H1 (cell line): ENCODE measurements at regions not wholly inside any gene's neighbourhood (a gene's known extent, or its start where the extent isn't known, plus 50 kb on each side); places are given as distances from the start of the nearest gene placed in this dataset.

Experiments used
- CTCF ChIA-PET: fragments of 300-600 bp; sonication (Branson Sonifier 250); formaldehyde crosslinking; loops from one replicate; lab custom pipeline; 2021; ENCODE audit not compliant: partially characterized antibody; lab: Charles Lee
- POLR2A ChIA-PET: fragments of 300-600 bp; sonication (Branson Sonifier 250); formaldehyde crosslinking; loops from one replicate; lab custom pipeline; 2021; ENCODE audit warnings: inconsistent platforms; ENCODE audit not compliant: partially characterized antibody; lab: Charles Lee
- DNase-seq, 2 experiments: peaks; one replicate each; pipeline versions ENCODE4 v3.0.0 to v3.0.0-alpha.2; 2010 to 2022; ENCODE audit warnings: low spot score in 2 of 2, low read depth in 1 of 2, mixed read lengths in 1 of 2
- FAIRE-seq: peaks from 2 replicates; lab custom pipeline; 2011; peaks lifted over from hg19 to GRCh38; lab: Jason Lieb, UNC
- H2AFZ ChIP-seq: 2 replicates; pipeline ENCODE4 v1.8.1; 2012; ENCODE audit warnings: low read length, inconsistent platforms
- H2AK5ac ChIP-seq: 2 replicates; pipeline ENCODE4 v1.6.1; 2013; ENCODE audit warnings: low read depth, low read length
- H2BK120ac ChIP-seq: replicated peaks from 2 replicates; pipeline ENCODE3; 2013; ENCODE audit warnings: low read depth, low read length, inconsistent platforms
- H2BK12ac ChIP-seq: 2 replicates; pipeline ENCODE4 v1.6.1; 2013; ENCODE audit warnings: low read depth, low read length
- H2BK15ac ChIP-seq: 2 replicates; pipeline ENCODE4 v1.6.1; 2013; ENCODE audit warnings: low read length
- H2BK20ac ChIP-seq: 2 replicates; pipeline ENCODE4 v1.6.1; 2013; ENCODE audit warnings: low read length
- H2BK5ac ChIP-seq: 2 replicates; pipeline ENCODE4 v1.6.1; 2013; ENCODE audit warnings: low read depth, low read length
- H3K14ac ChIP-seq: 2 replicates; pipeline ENCODE4 v1.6.1; 2013; ENCODE audit warnings: inconsistent platforms; ENCODE audit not compliant: insufficient read length
- H3K18ac ChIP-seq: 2 replicates; pipeline ENCODE4 v1.6.1; 2013; ENCODE audit warnings: low read length; ENCODE audit errors: extremely low read depth
- H3K23ac ChIP-seq: 2 replicates; pipeline ENCODE4 v1.6.1; 2013; ENCODE audit warnings: inconsistent platforms; ENCODE audit not compliant: insufficient read length
- H3K23me2 ChIP-seq: 2 replicates; pipeline ENCODE4 v1.6.1; 2013; ENCODE audit warnings: low read depth, low read length
- H3K27ac ChIP-seq: 2 replicates; pipeline ENCODE4 v1.6.1; 2011; ENCODE audit warnings: low read depth, low read length, inconsistent platforms
- H3K27me3 ChIP-seq, 4 experiments: replicated peaks in 1 of 4; 1 replicate in 1 of 4; 2 replicates in 3 of 4; pipeline versions ENCODE4 v1.6.1 to v1.8.1; 2011 to 2013; ENCODE audit warnings: low read length in 3 of 4, mild to moderate bottlenecking in 3 of 4, inconsistent platforms in 2 of 4, mixed read lengths in 2 of 4, moderate library complexity in 1 of 4; ENCODE audit not compliant: control insufficient read depth in 3 of 4, insufficient read depth in 3 of 4; ENCODE audit errors: extremely low read depth in 1 of 4
- H3K36me3 ChIP-seq, 4 experiments: 2 replicates each; pipeline versions ENCODE4 v1.6.1 to v1.8.1; 2011 to 2013; ENCODE audit warnings: mild to moderate bottlenecking in 4 of 4, low read length in 3 of 4, moderate library complexity in 2 of 4, control low read depth in 1 of 4, inconsistent platforms in 1 of 4; ENCODE audit not compliant: insufficient read depth in 4 of 4, control insufficient read depth in 2 of 4
- H3K4ac ChIP-seq: replicated peaks from 2 replicates; pipeline ENCODE3; 2013; ENCODE audit warnings: low read length, low read depth, mixed read lengths, inconsistent platforms; ENCODE audit not compliant: insufficient read length
- H3K4me1 ChIP-seq, 4 experiments: replicated peaks in 1 of 4; 1 replicate in 1 of 4; 2 replicates in 3 of 4; pipeline versions ENCODE4 v1.6.1 to v1.8.1; 2011 to 2013; ENCODE audit warnings: low read length in 3 of 4, inconsistent platforms in 2 of 4, mixed read lengths in 1 of 4; ENCODE audit not compliant: insufficient read depth in 4 of 4, control insufficient read depth in 3 of 4
- H3K4me2 ChIP-seq, 2 experiments: 2 replicates each; pipeline versions ENCODE4 v1.6.1 to v1.8.1; 2011 to 2013; ENCODE audit warnings: low read depth in 2 of 2, low read length in 2 of 2, control low read depth in 1 of 2, inconsistent platforms in 1 of 2, mild to moderate bottlenecking in 1 of 2; ENCODE audit not compliant: insufficient read depth in 1 of 2
- H3K4me3 ChIP-seq, 4 experiments: fragments of 200-600, 300-600 bp in 1 of 4; sonication (generic), shearing (Covaris generic), sonication (Bioruptor Twin) in 1 of 4; 2 replicates each; pipeline versions ENCODE4 v1.5.1 to v1.8.1; 2011 to 2016; ENCODE audit warnings: low read length in 4 of 4, low read depth in 3 of 4, control low read depth in 2 of 4, inconsistent platforms in 2 of 4, mild to moderate bottlenecking in 2 of 4, mixed read lengths in 1 of 4, moderate library complexity in 1 of 4; ENCODE audit not compliant: insufficient read depth in 2 of 4; ENCODE audit errors: extremely low read depth in 1 of 4
- H3K56ac ChIP-seq: replicated peaks from 2 replicates; pipeline ENCODE3; 2013; ENCODE audit warnings: low read depth, mild to moderate bottlenecking, mixed read lengths, low read length, inconsistent platforms; ENCODE audit not compliant: insufficient read length
- H3K79me1 ChIP-seq: 2 replicates; pipeline ENCODE4 v1.6.1; 2013; ENCODE audit warnings: low read depth, low read length, control low read depth
- H3K79me2 ChIP-seq, 2 experiments: 2 replicates each; pipeline versions ENCODE4 v1.6.1 to v1.8.1; 2012 to 2013; ENCODE audit warnings: low read length in 2 of 2, mild to moderate bottlenecking in 2 of 2, inconsistent platforms in 1 of 2; ENCODE audit not compliant: insufficient read depth in 2 of 2, control insufficient read depth in 1 of 2
- H3K9ac ChIP-seq, 4 experiments: replicated peaks in 1 of 4; 1 replicate in 1 of 4; 2 replicates in 3 of 4; pipeline versions ENCODE4 v1.6.1 to v1.8.1; 2011 to 2013; ENCODE audit warnings: low read depth in 3 of 4, low read length in 3 of 4, control low read depth in 2 of 4, mild to moderate bottlenecking in 2 of 4, moderate library complexity in 2 of 4, inconsistent platforms in 1 of 4; ENCODE audit errors: extremely low read depth in 1 of 4
- H3K9me3 ChIP-seq, 2 experiments: 2 replicates each; pipeline versions ENCODE4 v1.6.1 to v1.8.1; 2012 to 2013; ENCODE audit warnings: mild to moderate bottlenecking in 2 of 2, moderate library complexity in 2 of 2, control low read depth in 1 of 2, inconsistent platforms in 1 of 2, low read depth in 1 of 2, low read length in 1 of 2, mixed read lengths in 1 of 2; ENCODE audit not compliant: insufficient read depth in 2 of 2
- H4K20me1 ChIP-seq, 2 experiments: replicated peaks in 1 of 2; 2 replicates each; pipeline versions ENCODE3 to v1.8.1; 2011 to 2013; ENCODE audit warnings: inconsistent platforms in 2 of 2, low read length in 2 of 2, mild to moderate bottlenecking in 1 of 2; ENCODE audit not compliant: insufficient read depth in 2 of 2, control insufficient read depth in 1 of 2
- H4K5ac ChIP-seq: 2 replicates; pipeline ENCODE4 v1.6.1; 2013; ENCODE audit warnings: low read length, low read depth, mixed read lengths, inconsistent platforms; ENCODE audit not compliant: insufficient read length
- H4K8ac ChIP-seq: 2 replicates; pipeline ENCODE4 v1.8.0; 2013; ENCODE audit warnings: mild to moderate bottlenecking, moderate library complexity, low read length, inconsistent platforms; ENCODE audit not compliant: insufficient read depth; ENCODE audit errors: extremely low read depth
- H4K91ac ChIP-seq: replicated peaks from 2 replicates; pipeline ENCODE3; 2013; ENCODE audit warnings: low read length, mixed read lengths, inconsistent platforms; ENCODE audit not compliant: insufficient read length
- FOSL1 ChIP-seq: IDR thresholded peaks from 2 replicates; pipeline ENCODE4 v1.6.1; 2011; ENCODE audit warnings: mild to moderate bottlenecking, low read depth, low read length, moderate library complexity; ENCODE audit not compliant: insufficient read depth
- GABPA ChIP-seq: IDR thresholded peaks from 2 replicates; pipeline ENCODE4 v1.6.1; 2011; ENCODE audit warnings: mild to moderate bottlenecking, low read length, moderate library complexity, borderline replicate concordance; ENCODE audit not compliant: insufficient read depth
- JUN ChIP-seq: IDR thresholded peaks from 2 replicates; pipeline ENCODE4 v1.6.1; 2011; ENCODE audit warnings: low read depth, mild to moderate bottlenecking, improper control_type of control experiment, low read length
- RBBP5 ChIP-seq: IDR thresholded peaks from 2 replicates; pipeline ENCODE4 v1.7.1; 2012; ENCODE audit warnings: low read depth, mild to moderate bottlenecking, inconsistent platforms, low read length, moderate library complexity, borderline replicate concordance
- RFX5 ChIP-seq: IDR thresholded peaks from 2 replicates; pipeline ENCODE4 v1.6.1; 2011; ENCODE audit warnings: low read depth, low read length, improper control_type of control experiment, borderline replicate concordance
- RNF2 ChIP-seq: fragments of 200-900, 300-1000 bp; sonication (generic); IDR thresholded peaks from 2 replicates; pipeline ENCODE4 v1.7.1; 2016; ENCODE audit warnings: borderline replicate concordance, low read depth, mild to moderate bottlenecking, antibody characterized with exemption, low read length; ENCODE audit not compliant: poor library complexity, severe bottlenecking; ENCODE audit errors: missing control alignments
- SIRT6 ChIP-seq: IDR thresholded peaks from one replicate; pipeline ENCODE4 v1.7.1; 2012; ENCODE audit warnings: low read length, inconsistent platforms
- TBP ChIP-seq: IDR thresholded peaks from 2 replicates; pipeline ENCODE4 v1.6.1; 2011; ENCODE audit warnings: low read depth, low read length, improper control_type of control experiment
- TEAD4 ChIP-seq: IDR thresholded peaks from 2 replicates; pipeline ENCODE4 v1.6.1; 2012; ENCODE audit warnings: low read depth, low read length, inconsistent platforms, mixed read lengths
- WGBS, 2 experiments: shearing (Covaris generic) in 1 of 2; methylation state at CpG; one replicate each; pipeline versions ENCODE4 v1.1.6 to v1.1.7; 2013 to 2015; ENCODE audit warnings: low lambda C conversion rate in 2 of 2, mixed read lengths in 2 of 2, inconsistent platforms in 1 of 2, low coverage in 1 of 2, missing lambda C conversion rate in 1 of 2; ENCODE audit not compliant: insufficient replicate concordance in 2 of 2, insufficient coverage in 1 of 2, insufficient read length in 1 of 2; ENCODE audit errors: extremely low coverage in 1 of 2, missing lambda C conversion rate in 1 of 2; 5-methylcytosine and 5-hydroxymethylcytosine counted together

DNA sequence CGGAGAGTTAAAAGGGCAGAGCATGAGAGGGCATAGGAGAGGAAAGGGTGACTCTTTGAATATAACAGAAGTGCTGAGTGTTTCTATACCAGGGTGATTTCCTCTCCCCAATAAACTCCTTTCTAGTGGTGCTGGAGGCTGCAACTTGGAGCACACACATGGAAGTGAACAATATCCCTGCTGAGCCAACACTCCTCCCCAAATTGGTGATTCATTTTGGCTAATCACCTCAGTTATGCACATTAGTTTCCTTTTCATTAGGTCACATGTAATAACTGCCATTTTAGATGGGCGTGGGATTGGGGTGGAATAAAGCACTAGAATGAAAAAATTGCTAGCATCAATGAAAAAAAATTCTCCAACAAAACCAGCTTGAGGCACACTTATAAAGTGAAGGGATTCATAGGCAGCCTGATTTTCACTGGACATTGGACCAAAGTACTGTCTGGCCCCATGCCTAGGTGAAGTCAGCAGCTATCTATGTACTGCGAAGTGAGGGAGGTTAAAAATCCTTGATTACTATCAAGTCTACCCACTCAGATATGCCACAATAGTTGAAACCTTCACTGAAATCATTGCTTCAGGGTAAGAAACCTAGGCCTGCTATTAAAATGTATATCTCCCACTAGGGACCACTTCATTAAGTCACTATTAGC lies 174.0 kb downstream of the GLUD2 start:
- Histone ChIP-seq H2BK15ac (no peak overlapping the region), H3K23me2 (no peaks in the 10 kb centered on the region), H3K4me2 (no peak overlapping the region), H3K79me2 (no peaks in the 10 kb centered on the region), H3K9ac (no peak overlapping the region), H3K9me3 (peaks cover 6 to 15% of the 10 kb centered on the region in 2 experiments; a peak in 2 of 4 replicates), H2AK5ac (no peak overlapping the region), H2BK12ac (no peak overlapping the region), H2BK20ac (no peak overlapping the region), H3K4me1 (no peaks in the 10 kb centered on the region), H3K56ac (no peak overlapping the region), H4K91ac (no peak overlapping the region), H2AFZ (no peak overlapping the region), H3K23ac (no peak overlapping the region), H3K36me3 (no peaks in the 10 kb centered on the region), H2BK120ac (no peak overlapping the region), H3K27ac (no peak overlapping the region), H4K20me1 (no peaks in the 10 kb centered on the region), H3K4ac (no peak overlapping the region), H3K18ac (no peak overlapping the region), H3K27me3 (no peaks in the 10 kb centered on the region), H2BK5ac (no peak overlapping the region), H4K8ac (no peak overlapping the region), H3K14ac (no peak overlapping the region), H3K79me1 (no peaks in the 10 kb centered on the region), H4K5ac (no peak overlapping the region), H3K4me3 (no peak overlapping the region)
- TF ChIP-seq RNF2 (no peak), RBBP5 (no peak), RFX5 (no peak), TEAD4 (no peak), JUN (no peak), SIRT6 (no peak), GABPA (no peak), TBP (no peak), FOSL1 (no peak)
- POLR2A ChIA-PET, result no interaction called here
- DNase-seq (no peak), FAIRE-seq (no peak)
- CTCF ChIA-PET, result no interaction called here
- WGBS, 2 experiments, result 93% methylated on average over 3 of the region's 3 CpGs; no CpG with 5 or more reads in 1 of the 2 experiments
